ENCODE measurements at regions not wholly inside any gene's neighbourhood (a gene's known extent, or its start where the extent isn't known, plus 50 kb on each side); places are given as distances from the start of the nearest gene placed in this dataset.
A peak's percentile ranks its signal among the peaks of the same experiment; 100 is the strongest.

DNA sequence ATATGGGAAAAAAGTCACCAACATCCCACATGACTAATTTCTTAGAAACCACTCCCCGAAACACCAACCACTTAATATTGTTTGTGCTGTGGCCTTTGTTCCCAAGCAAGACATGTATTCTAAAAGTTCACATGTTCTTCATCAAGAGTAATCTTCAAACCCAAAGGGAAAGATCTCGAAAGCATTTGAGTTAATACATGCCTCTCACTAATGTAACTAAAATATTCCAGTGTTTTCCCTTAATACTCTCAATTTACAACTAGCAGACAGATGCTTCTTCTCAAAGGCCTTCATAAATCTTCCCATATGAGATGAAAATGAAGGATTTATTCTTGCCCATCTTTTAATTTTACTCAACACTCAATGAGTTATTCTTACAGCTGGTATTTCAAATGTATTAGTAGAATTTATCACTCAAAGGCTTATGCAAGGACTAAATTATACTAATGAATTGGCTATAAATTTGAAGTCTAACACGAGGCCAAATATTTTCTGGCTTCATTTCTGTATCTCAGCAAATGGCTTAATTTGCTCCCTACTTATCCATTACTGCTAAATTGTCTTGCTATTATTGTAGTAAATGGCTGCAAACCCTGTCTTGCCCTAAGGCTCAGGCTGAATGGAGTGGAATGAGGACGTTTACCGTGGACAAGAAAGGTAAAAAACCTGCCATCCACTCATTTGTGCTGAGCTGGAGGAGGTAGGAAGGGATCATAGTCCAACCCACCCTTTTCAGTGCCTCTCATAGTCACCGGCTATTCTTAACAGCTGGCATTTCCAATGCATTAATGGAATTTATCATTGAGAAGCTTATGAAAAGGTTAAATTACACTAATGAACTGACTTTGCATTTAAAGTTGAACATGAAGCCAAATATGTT lies 474.4 kb downstream of the RASEF start:
- H3K27me3 Mint-ChIP-seq, result no peaks in the 10 kb centered on the region
- no peak overlapping the region for H3K4me3 Mint-ChIP-seq
- H3K27ac Mint-ChIP-seq, result no peak overlapping the region
- DNase-seq, result no peak
- peaks cover 0 to under 1% of the 10 kb centered on the region in 2 donors for H3K4me1 Mint-ChIP-seq
- no peak for ATAC-seq (replicated peaks)
- H3K36me3 Mint-ChIP-seq, result no peaks in the 10 kb centered on the region
- no peaks in the 10 kb centered on the region for H3K9me3 Mint-ChIP-seq

DNA sequence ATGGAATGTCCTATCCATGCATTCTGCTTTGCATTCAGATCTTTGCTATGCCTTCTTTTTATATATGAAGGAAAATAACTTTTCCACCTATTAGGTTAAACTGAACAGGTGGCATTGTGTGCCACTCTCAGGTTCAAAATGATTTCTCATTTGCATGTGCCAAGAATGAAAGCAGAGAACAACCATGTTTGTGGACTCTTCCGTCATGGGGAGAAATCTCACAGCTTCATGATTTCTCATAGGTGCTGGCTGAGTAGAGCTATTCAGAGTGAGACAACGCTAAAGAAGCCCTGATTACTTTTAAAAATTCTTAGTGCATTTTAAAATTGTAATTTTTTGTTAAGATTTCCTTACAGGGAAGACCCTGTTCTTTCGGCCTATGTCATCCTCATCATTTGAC lies 472.1 kb downstream of the RASEF start:
- H3K27me3 Mint-ChIP-seq, result peaks cover 0 to 4% of the 10 kb centered on the region in 2 donors
- H3K4me1 Mint-ChIP-seq, result peaks cover 0 to 2% of the 10 kb centered on the region in 2 donors
- DNase-seq, result no peak
- H3K36me3 Mint-ChIP-seq, result no peaks in the 10 kb centered on the region
- no peak overlapping the region for H3K4me3 Mint-ChIP-seq
- H3K27ac Mint-ChIP-seq, result no peak overlapping the region
- no peaks in the 10 kb centered on the region for H3K9me3 Mint-ChIP-seq
- ATAC-seq (replicated peaks), result no peak

DNA sequence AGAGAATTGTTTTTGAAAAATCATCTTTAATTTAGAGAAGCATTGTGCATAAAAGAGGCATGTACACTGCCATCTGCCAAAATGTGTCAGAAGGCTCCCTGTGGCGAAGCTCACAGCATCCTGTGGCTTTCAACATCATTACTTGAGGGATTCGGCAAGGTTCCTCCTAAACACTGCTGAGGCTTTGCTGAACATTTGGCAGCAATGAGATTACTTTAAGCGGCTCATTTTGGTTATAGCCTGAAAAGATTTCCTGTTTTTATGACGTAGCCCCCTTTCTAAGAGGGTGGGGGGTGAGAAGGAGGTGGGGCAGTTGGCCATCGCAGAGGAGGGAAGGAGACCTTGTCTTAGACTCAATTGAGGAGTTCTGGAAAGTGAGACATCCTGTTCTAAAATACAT lies 469.4 kb downstream of the RASEF start:
- Mint-ChIP-seq H3K9me3 (no peaks in the 10 kb centered on the region), H3K36me3 (no peaks in the 10 kb centered on the region), H3K27ac (no peak overlapping the region), H3K4me1 (peaks cover 0 to 2% of the 10 kb centered on the region in 2 donors), H3K4me3 (no peak overlapping the region), H3K27me3 (peaks cover 0 to 4% of the 10 kb centered on the region in 2 donors)
- DNase-seq (no peak), ATAC-seq (replicated peaks) (no peak)

GRCh38 chr9:82597241-82598203 lies 465.4 kb downstream of the RASEF start:
- Mint-ChIP-seq H3K27ac (no peak overlapping the region), H3K4me1 (peaks cover 9 to 15% of the 10 kb centered on the region in 2 donors), H3K27me3 (peaks cover 0 to 4% of the 10 kb centered on the region in 2 donors), H3K4me3 (no peak overlapping the region), H3K36me3 (no peaks in the 10 kb centered on the region), H3K9me3 (no peaks in the 10 kb centered on the region)
- ATAC-seq (replicated peaks), result no peak
- DNase-seq, result no peak

DNA sequence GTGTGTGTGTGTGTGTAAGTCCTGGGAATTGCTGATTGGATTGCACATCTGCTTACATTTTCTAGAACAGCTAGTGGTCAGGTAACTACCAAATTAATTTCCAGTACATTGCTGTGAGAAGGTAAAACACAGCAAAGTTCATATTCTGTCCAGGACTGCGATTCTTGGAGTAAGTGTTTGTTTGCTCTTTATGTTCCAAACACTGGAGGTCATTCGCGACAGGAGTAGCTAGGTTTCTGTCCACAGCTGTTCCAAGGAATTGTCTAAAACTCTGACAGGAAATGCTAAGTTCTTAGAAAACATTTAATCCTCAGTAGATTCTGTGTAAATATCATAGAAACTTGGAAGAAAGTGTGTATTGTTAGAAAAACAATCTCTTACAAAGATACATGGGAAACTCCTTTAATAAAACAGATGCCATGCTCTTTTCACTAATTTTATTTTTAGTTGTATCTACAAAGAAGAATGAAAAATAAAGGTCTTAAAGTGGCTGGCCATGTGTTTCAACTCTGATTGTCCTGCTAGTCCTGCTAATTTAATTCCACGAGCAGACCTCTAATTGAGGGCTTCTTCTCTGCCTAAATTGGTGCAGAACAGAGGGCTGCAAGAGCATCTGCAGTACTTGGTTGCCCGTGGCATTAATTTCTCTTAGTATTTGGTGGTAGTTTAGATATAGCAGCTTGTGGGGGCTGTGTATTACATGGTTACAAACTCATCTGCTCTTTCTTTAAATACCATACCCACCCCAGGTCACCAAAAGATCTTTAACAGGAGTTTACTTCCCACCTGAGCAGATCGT lies 464.5 kb downstream of the RASEF start:
- Mint-ChIP-seq H3K9me3 (no peaks in the 10 kb centered on the region), H3K4me1 (peaks cover 9 to 15% of the 10 kb centered on the region in 2 donors), H3K27ac (no peak overlapping the region), H3K36me3 (no peaks in the 10 kb centered on the region), H3K4me3 (no peak overlapping the region), H3K27me3 (peaks cover 0 to 4% of the 10 kb centered on the region in 2 donors)
- ATAC-seq (replicated peaks) (no peak), DNase-seq (no peak)

- H3K27me3 Mint-ChIP-seq, result peaks cover 0 to 2% of the 10 kb centered on the region in 2 donors
- ATAC-seq (replicated peaks) (no peak), DNase-seq (no peak)
- H3K9me3 Mint-ChIP-seq, result no peaks in the 10 kb centered on the region
- H3K36me3 Mint-ChIP-seq, result no peaks in the 10 kb centered on the region
- no peak overlapping the region for H3K4me3 Mint-ChIP-seq
- H3K27ac Mint-ChIP-seq, result no peak overlapping the region
- H3K4me1 Mint-ChIP-seq, result peaks cover 7 to 15% of the 10 kb centered on the region in 2 donors
Observed at GRCh38 chr9:82599336-82599949, 463.5 kb downstream of the RASEF start.

DNA sequence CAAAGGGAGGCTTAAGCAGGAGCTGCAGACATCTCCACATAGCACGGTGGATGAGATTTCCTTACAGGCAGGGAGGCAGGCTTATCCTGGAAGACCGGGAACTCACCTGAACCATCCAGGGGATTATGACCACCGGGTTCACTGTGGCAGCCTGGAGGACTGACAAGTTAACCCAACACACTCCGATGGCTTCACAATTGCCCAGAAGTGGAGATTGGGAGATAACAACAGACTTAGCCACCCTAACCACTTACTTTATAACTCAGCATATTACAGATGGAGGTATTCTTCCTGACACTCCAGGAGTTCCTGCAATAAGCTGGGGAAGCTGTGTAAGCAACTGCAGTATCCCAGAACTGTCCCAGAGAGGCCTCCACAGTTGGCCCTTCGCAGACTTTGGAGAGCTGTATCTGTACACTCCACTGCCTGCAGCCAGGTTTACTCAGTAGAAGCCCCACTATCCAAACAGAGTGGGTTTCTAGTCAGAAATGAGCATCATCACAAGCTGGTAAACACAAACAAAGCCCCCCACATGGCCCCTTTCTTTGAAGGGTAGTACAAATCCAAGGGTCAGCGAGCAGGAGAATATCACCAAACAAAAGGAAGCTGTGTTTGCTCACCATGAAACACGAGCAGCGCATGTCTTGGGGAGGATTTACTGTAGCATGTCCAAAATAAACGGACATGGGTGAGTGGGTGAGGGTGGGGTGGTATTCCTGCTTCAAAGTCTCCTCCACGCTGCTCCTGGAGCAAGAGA lies 462.2 kb downstream of the RASEF start:
- peaks cover 7 to 15% of the 10 kb centered on the region in 2 donors for H3K4me1 Mint-ChIP-seq
- no peaks in the 10 kb centered on the region for H3K9me3 Mint-ChIP-seq
- H3K36me3 Mint-ChIP-seq, result no peaks in the 10 kb centered on the region
- ATAC-seq (replicated peaks) (no peak), DNase-seq (no peak)
- no peaks in the 10 kb centered on the region for H3K27me3 Mint-ChIP-seq
- H3K4me3 Mint-ChIP-seq, result no peak overlapping the region
- H3K27ac Mint-ChIP-seq, result no peak overlapping the region

GRCh38 chr9:82601293-82601771 lies 461.6 kb downstream of the RASEF start:
- ATAC-seq (replicated peaks) (no peak), DNase-seq (no peak)
- no peaks in the 10 kb centered on the region for H3K36me3 Mint-ChIP-seq
- no peaks in the 10 kb centered on the region for H3K27me3 Mint-ChIP-seq
- no peak overlapping the region for H3K4me3 Mint-ChIP-seq
- peaks cover 7 to 15% of the 10 kb centered on the region in 2 donors for H3K4me1 Mint-ChIP-seq
- H3K27ac Mint-ChIP-seq, result no peak overlapping the region
- H3K9me3 Mint-ChIP-seq, result no peaks in the 10 kb centered on the region

- Mint-ChIP-seq H3K27me3 (no peaks in the 10 kb centered on the region), H3K9me3 (no peaks in the 10 kb centered on the region)
- ATAC-seq (replicated peaks), result no peak
Observed at GRCh38 chr9:82604947-82605656, 457.8 kb downstream of the RASEF start.

GRCh38 chr9:82605657-82606031 lies 457.3 kb downstream of the RASEF start:
- Mint-ChIP-seq H3K9me3 (no peaks in the 10 kb centered on the region), H3K27ac (no peak overlapping the region), H3K27me3 (no peaks in the 10 kb centered on the region), H3K4me1 (peaks cover 5% of the 10 kb centered on the region in 2 donors), H3K36me3 (no peaks in the 10 kb centered on the region), H3K4me3 (no peak overlapping the region)
- DNase-seq, result no peak
- no peak for ATAC-seq (replicated peaks)

More at GRCh38 chr9:82604947-82605656, 457.8 kb downstream of the RASEF start:
- Mint-ChIP-seq H3K27ac (no peak overlapping the region), H3K4me1 (peaks cover 6 to 8% of the 10 kb centered on the region in 2 donors), H3K4me3 (no peak overlapping the region), H3K36me3 (no peaks in the 10 kb centered on the region)
- DNase-seq, result no peak

DNA sequence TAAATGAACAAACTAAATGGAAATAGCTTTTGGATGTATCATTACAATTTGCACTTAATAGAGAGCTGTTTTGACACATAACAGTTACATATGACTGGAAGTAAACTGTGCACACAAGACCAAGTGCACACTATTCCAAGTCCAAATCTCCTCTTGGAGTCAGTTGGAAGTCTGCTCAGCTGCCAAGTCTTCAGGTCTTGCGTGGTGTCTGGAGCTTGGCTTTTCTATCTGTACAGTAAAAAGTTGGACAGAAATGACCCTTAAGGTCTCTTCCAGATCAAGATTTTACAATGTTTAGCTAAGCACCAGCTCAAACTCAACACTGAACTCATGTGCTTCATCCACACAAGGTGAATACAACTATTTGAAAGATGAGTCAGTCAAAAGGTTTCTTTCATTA lies 456.9 kb downstream of the RASEF start:
- ATAC-seq (replicated peaks) (no peak), DNase-seq (no peak)
- Mint-ChIP-seq H3K27ac (no peak overlapping the region), H3K36me3 (no peaks in the 10 kb centered on the region), H3K4me1 (peaks cover under 1% of the 10 kb centered on the region in 2 donors), H3K27me3 (no peaks in the 10 kb centered on the region), H3K9me3 (no peaks in the 10 kb centered on the region), H3K4me3 (no peak overlapping the region)

GRCh38 chr9:82606492-82607382 lies 456.2 kb downstream of the RASEF start:
- Mint-ChIP-seq H3K36me3 (no peaks in the 10 kb centered on the region), H3K4me3 (no peak overlapping the region), H3K27ac (no peak overlapping the region), H3K27me3 (no peaks in the 10 kb centered on the region), H3K9me3 (no peaks in the 10 kb centered on the region), H3K4me1 (no peaks in the 10 kb centered on the region)
- peak; percentile 80 to 82 for ATAC-seq (replicated peaks)
- DNase-seq, result peak; percentile 28

Measured in stimulated activated naive B cell treated with anti-CD40 and anti-IgM and Interleukin-4, amounts not matched to agents 10 μg/mL and 1 μg/mL and 100 μg/mL, for 72 hours (primary cell).